Lower leg skin (tissue), 4 donors: ENCODE measurements at regions not wholly inside any gene's neighbourhood (a gene's known extent, or its start where the extent isn't known, plus 50 kb on each side); places are given as distances from the start of the nearest gene placed in this dataset.
"Not testable (repeated sequence)": the region's sequence is repeated elsewhere in the genome, so short reads cannot be mapped to it uniquely, and the experiment has no call there.

Source experiments
- DNase-seq, 2 donors: peaks; one replicate each; pipeline ENCODE4 v3.0.0-alpha.2; 2019; ENCODE audit warnings: low spot score in 2 of 2
- H3K4me3 ChIP-seq: fragments of 200-600 bp; sonication (generic); 2 replicates; pipeline ENCODE4 v1.5.1; 2017; ENCODE audit warnings: mild to moderate bottlenecking, low read depth; ENCODE audit not compliant: poor library complexity, severe bottlenecking
- CTCF ChIP-seq, 3 donors: fragments of 450-650 bp; IDR thresholded peaks; one replicate each; pipeline ENCODE4 v1.5.1; 2016; ENCODE audit warnings: antibody characterized with exemption in 3 of 3, mild to moderate bottlenecking in 3 of 3, moderate library complexity in 2 of 3
- POLR2A ChIP-seq, 2 donors: fragments of 450-650 bp; IDR thresholded peaks; one replicate each; pipeline ENCODE4 v1.6.1; 2016 to 2017; ENCODE audit warnings: antibody characterized with exemption in 2 of 2, mild to moderate bottlenecking in 1 of 2, moderate library complexity in 1 of 2
- WGBS, 2 donors: methylation state at CpG; one replicate each; pipeline ENCODE4 v1.1.5; 2018; 5-methylcytosine and 5-hydroxymethylcytosine counted together
- intact Hi-C: fragments of 100-400 bp; cut with DNase I; formaldehyde crosslinking; loops from one replicate; pipeline ENCODE4 v1.15.0; 2023; ENCODE audit warnings: low total_unique reads

- 66 to 77% methylated on average over 2 of the region's 2 CpGs for WGBS, 2 donors
- intact Hi-C loops, H3K4me3 ChIP-seq, DNase-seq: not testable (repeated sequence)
These were observed 286.2 kb upstream of the C1QTNF3 start for GRCh38 chr5:34329201-34329600.

GRCh38 chr5:34329611-34330108, 286.6 kb upstream of the C1QTNF3 start:
- H3K4me3 ChIP-seq, DNase-seq, intact Hi-C loops: not testable (repeated sequence)

- H3K4me3 ChIP-seq, DNase-seq, intact Hi-C loops: not testable (repeated sequence)
These were observed 289.0 kb upstream of the C1QTNF3 start for GRCh38 chr5:34331928-34332454.

GRCh38 chr5:34339408-34340001, 296.5 kb upstream of the C1QTNF3 start:
- DNase-seq, intact Hi-C loops: not testable (repeated sequence)
- 33 to 50% methylated on average over 1 of the region's 1 CpG for WGBS, 2 donors

GRCh38 chr5:34354440-34354839, 301.7 kb upstream of the RAI14 start:
- intact Hi-C loops, DNase-seq, H3K4me3 ChIP-seq: not testable (repeated sequence)
- 31 to 42% methylated on average over 2 of the region's 2 CpGs for WGBS, 2 donors

More at GRCh38 chr5:34339408-34340001, 296.5 kb upstream of the C1QTNF3 start:
- not testable (repeated sequence) for H3K4me3 ChIP-seq

- DNase-seq, intact Hi-C loops, H3K4me3 ChIP-seq: not testable (repeated sequence)
- 62 to 68% methylated on average over 2 of the region's 2 CpGs for WGBS, 2 donors
These were observed 284.7 kb upstream of the RAI14 start for GRCh38 chr5:34371417-34371816.

- DNase-seq, intact Hi-C loops, H3K4me3 ChIP-seq: not testable (repeated sequence)
- 47 to 94% methylated on average over 1 of the region's 1 CpG for WGBS, 2 donors
These were observed 284.3 kb upstream of the RAI14 start for GRCh38 chr5:34371817-34372216.

GRCh38 chr5:34372739-34373138, 283.4 kb upstream of the RAI14 start:
- H3K4me3 ChIP-seq, DNase-seq, intact Hi-C loops: not testable (repeated sequence)
- 41 to 49% methylated on average over 5 of the region's 5 CpGs for WGBS, 2 donors

- H3K4me3 ChIP-seq, intact Hi-C loops, DNase-seq: not testable (repeated sequence)
- WGBS, 2 donors = 57 to 79% methylated on average over 2 of the region's 2 CpGs
These were observed 278.5 kb upstream of the RAI14 start for GRCh38 chr5:34377651-34378050.

GRCh38 chr5:34378498-34378897, 277.6 kb upstream of the RAI14 start:
- WGBS, 2 donors = 86 to 97% methylated on average over 2 of the region's 2 CpGs
- DNase-seq, intact Hi-C loops, H3K4me3 ChIP-seq: not testable (repeated sequence)

GRCh38 chr5:34388754-34389153, 267.4 kb upstream of the RAI14 start:
- intact Hi-C loops, DNase-seq, H3K4me3 ChIP-seq: not testable (repeated sequence)
- WGBS, 2 donors = 50 to 61% methylated on average over 2 of the region's 3 CpGs

GRCh38 chr5:34409373-34409772, 246.8 kb upstream of the RAI14 start:
- intact Hi-C loops = no loop called here
- no peak for TF ChIP-seq CTCF (IDR thresholded peaks at IDR 0.05)
- TF ChIP-seq POLR2A (IDR thresholded peaks at IDR 0.05) = no peak
- DNase-seq = no peak
- no peak overlapping the region for H3K4me3 ChIP-seq
